ENCODE measurements at regions not wholly inside any gene's neighbourhood (a gene's known extent, or its start where the extent isn't known, plus 50 kb on each side); places are given as distances from the start of the nearest gene placed in this dataset.

- no peak for DNase-seq
- Histone ChIP-seq H3K36me3 (no peaks in the 10 kb centered on the region), H3K27me3 (no peaks in the 10 kb centered on the region), H3K9me3 (no peaks in the 10 kb centered on the region), H3K4me3 (no peak overlapping the region)
Observed at GRCh38 chr9:86645303-86645702, 291.1 kb upstream of the TUT7 start.

DNA sequence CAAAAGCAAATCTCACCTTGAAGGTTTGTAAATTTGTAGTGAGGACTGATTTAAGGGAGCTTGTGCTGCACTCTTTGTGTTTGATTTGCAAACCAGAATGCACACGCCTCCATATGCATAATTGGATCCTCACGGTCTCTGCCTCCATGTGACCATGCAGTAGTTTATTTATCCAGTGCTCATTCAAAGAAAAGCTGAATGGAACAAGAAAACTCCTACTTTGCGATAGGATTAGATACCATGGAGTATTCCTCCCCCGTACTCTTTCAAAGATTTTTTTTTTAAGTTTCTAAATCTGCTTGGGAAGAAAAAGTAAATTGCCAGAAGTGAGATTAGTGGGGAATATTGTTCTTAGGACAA lies 290.4 kb upstream of the TUT7 start:
- H3K27me3 ChIP-seq: no peaks in the 10 kb centered on the region
- no peaks in the 10 kb centered on the region for H3K36me3 ChIP-seq
- no peaks in the 10 kb centered on the region for H3K9me3 ChIP-seq
- H3K4me3 ChIP-seq: no peak overlapping the region
- DNase-seq: no peak

DNA sequence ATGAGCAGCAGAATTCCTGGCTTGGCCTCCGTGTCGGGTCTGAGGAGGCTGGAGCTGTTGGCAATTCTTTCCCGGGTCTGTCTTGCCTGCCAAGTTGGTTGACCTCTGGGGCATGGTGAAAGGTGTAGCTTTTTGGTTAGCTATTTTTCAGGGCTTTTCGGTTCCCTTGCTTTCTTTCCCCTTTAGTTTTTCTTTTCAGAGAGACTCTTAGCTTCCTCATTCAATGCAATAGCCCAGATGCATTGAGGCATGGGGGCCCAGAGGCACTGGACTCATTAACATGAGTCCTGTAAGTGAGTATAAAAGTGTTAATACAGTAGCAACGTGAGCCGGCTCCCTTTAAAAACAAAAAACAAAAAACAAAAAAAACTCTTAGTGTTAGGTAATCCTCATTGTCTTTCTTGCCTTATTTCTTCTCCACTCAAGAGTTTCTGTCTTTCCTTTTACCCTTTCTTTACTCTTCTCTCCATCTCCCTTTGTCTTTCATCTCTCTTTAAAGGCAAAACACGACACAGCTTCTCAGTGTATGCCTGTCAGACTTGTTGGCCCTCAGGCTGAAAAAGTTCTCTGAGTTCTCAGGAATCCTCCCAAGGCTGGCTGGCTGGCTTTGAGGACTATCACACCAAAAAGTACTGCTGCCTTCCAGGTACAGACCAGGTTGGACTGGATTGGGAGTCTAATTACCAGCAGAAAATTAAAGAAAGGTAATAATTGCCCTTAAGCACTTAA lies 289.9 kb upstream of the TUT7 start:
- H3K9me3 ChIP-seq: no peaks in the 10 kb centered on the region

DNA sequence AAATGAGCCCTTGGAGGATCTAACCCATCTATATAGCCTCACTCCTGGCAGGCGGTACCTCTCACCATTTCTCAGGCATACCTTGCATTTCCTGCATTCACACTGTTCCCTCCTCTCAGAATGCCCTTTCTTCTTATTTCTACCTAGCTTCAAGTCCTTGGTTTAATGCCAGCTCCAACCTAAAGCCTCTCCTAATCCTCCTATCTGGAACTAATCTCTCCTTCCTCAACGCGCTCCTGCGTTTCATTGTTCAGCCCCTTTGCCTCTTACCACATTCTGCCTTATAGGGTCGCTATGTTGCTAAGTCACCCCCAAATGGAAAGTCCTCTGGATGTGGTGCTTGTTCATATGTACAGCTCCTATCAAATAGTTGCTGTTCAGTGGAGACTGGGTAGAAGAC lies 288.5 kb upstream of the TUT7 start:
- Histone ChIP-seq H3K9me3 (no peaks in the 10 kb centered on the region), H3K27me3 (no peaks in the 10 kb centered on the region), H3K36me3 (no peaks in the 10 kb centered on the region), H3K4me3 (no peak overlapping the region)
- DNase-seq: no peak

More for the DNA sequence above, 289.9 kb upstream of the TUT7 start:
- no peaks in the 10 kb centered on the region for H3K27me3 ChIP-seq
- no peaks in the 10 kb centered on the region for H3K36me3 ChIP-seq
- H3K4me3 ChIP-seq: no peak overlapping the region
- no peak for DNase-seq

DNA sequence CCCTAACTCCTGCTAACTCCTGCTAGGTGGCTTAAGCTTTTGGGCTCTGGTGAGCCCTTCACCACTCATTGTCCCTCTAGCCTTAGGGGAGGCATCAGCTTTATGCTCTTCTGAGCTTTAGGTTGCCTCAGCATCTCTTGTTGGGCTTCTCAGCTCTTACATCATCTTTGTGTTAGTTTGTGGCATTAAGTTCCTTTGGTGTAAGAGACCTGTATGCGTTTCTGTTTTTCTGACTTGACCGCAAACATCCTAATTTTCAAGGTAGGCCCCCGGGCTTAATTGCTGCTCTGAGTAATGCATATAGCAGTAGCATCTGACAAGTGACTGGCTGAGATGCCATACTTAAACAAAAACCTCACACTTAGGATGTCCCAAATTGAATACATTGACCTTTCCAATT lies 287.8 kb upstream of the TUT7 start:
- no peak for DNase-seq
- Histone ChIP-seq H3K27me3 (no peaks in the 10 kb centered on the region), H3K4me3 (no peak overlapping the region), H3K9me3 (no peaks in the 10 kb centered on the region), H3K36me3 (no peaks in the 10 kb centered on the region)

- Histone ChIP-seq H3K27me3 (no peaks in the 10 kb centered on the region), H3K36me3 (no peaks in the 10 kb centered on the region), H3K9me3 (no peaks in the 10 kb centered on the region), H3K4me3 (no peak overlapping the region)
- DNase-seq: no peak
Observed at GRCh38 chr9:86639899-86640379, 285.7 kb upstream of the TUT7 start.

GRCh38 chr9:86639287-86639686 lies 285.1 kb upstream of the TUT7 start:
- no peak for DNase-seq
- no peaks in the 10 kb centered on the region for H3K27me3 ChIP-seq

DNA sequence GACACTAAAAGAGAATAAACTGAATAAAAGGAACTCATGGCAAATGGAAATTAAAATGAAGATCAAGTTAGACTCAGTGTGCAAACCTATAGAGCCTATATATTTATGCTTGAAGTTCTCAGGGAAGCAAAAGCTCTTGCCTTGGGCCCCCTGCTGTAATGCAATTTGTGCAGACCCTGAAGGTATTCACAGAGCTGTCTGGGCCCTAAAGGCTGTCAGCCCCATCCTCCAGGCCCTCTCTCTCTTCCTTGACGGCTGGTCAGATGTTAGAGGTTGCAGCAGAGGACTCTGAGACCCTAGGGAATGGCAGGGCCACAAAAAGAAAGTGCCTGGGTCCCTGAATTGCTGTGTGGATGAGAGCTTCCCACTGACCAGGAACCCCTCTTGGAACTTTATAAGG lies 283.9 kb upstream of the TUT7 start:
- Histone ChIP-seq H3K27me3 (no peaks in the 10 kb centered on the region), H3K9me3 (no peaks in the 10 kb centered on the region), H3K36me3 (no peaks in the 10 kb centered on the region), H3K4me3 (no peak overlapping the region)
- no peak for DNase-seq

More at GRCh38 chr9:86639287-86639686, 285.1 kb upstream of the TUT7 start:
- Histone ChIP-seq H3K36me3 (no peaks in the 10 kb centered on the region), H3K9me3 (no peaks in the 10 kb centered on the region), H3K4me3 (no peak overlapping the region)

GRCh38 chr9:86637515-86637914 lies 283.3 kb upstream of the TUT7 start:
- Histone ChIP-seq H3K4me3 (no peak overlapping the region), H3K9me3 (no peaks in the 10 kb centered on the region), H3K36me3 (no peaks in the 10 kb centered on the region), H3K27me3 (no peaks in the 10 kb centered on the region)
- no peak for DNase-seq

- Histone ChIP-seq H3K36me3 (no peaks in the 10 kb centered on the region), H3K27me3 (no peaks in the 10 kb centered on the region), H3K9me3 (no peaks in the 10 kb centered on the region), H3K4me3 (no peak overlapping the region)
- no peak for DNase-seq
Observed at GRCh38 chr9:86636519-86636918, 282.3 kb upstream of the TUT7 start.

DNA sequence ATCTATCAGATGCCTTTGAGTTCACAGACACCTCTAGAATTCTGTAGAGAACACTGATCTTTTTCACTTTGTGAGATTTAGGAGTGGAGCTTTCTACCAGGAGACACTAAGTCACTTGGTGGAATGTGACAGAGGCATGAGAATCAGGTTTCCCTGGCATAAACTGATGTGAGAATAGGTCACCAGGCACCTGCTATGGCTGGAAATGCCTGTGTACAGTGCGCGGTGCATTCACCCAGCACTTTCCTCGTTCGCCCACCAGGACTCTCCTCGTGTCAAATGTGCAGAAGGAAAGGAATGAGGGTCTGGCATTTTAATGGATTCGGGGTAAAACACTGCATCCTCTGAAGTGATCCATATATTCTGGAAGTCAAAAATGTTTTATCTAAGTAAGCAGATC lies 281.8 kb upstream of the TUT7 start:
- H3K4me3 ChIP-seq: no peak overlapping the region
- DNase-seq: no peak
- no peaks in the 10 kb centered on the region for H3K27me3 ChIP-seq
- no peaks in the 10 kb centered on the region for H3K9me3 ChIP-seq
- no peaks in the 10 kb centered on the region for H3K36me3 ChIP-seq

DNA sequence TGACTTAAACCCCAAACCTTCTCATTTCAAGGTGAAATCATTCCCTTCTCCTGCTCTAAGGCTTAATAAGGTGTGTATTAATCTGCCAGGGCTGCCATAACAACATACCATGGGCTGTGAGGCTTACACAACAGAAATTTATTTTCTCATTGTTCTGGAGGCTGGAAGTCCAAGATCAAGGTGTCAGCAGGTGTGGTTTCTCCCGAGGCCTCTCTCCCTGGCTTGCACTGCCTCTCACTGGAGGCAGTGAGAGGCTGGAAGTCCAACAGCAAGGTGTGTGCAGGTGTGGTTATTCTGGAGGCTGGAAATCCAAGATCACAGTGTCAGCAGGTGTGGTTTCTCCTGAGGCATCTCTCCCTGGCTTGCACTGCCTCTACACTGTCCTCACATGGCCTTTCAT lies 280.3 kb upstream of the TUT7 start:
- Histone ChIP-seq H3K27me3 (no peaks in the 10 kb centered on the region), H3K36me3 (no peaks in the 10 kb centered on the region)

DNA sequence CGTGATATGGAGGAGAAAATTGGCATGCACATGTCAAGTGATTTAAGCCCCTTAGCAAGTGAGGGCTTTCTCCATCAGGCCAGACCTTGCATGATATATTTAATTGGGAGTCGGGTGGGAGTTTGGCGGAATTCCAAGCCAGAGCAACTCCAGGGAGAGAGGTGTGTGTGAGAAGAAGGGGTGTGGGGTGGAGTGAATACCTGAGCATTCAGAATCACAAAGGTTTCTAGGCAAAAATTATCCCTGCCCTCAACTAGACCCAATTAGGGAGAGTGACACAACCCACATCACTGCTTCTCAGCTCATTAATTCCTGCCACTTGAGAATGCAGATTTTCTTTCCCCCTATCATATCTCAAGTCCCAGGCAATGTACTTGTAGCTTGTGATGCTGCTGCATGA lies 279.7 kb upstream of the TUT7 start:
- no peak for DNase-seq
- Histone ChIP-seq H3K27me3 (no peaks in the 10 kb centered on the region), H3K36me3 (no peaks in the 10 kb centered on the region), H3K9me3 (no peaks in the 10 kb centered on the region), H3K4me3 (no peak overlapping the region)

More for the DNA sequence above, 280.3 kb upstream of the TUT7 start:
- no peaks in the 10 kb centered on the region for H3K9me3 ChIP-seq
- H3K4me3 ChIP-seq: no peak overlapping the region
- no peak for DNase-seq

- no peaks in the 10 kb centered on the region for H3K27me3 ChIP-seq
Observed at GRCh38 chr9:86632537-86632936, 278.3 kb upstream of the TUT7 start.

DNA sequence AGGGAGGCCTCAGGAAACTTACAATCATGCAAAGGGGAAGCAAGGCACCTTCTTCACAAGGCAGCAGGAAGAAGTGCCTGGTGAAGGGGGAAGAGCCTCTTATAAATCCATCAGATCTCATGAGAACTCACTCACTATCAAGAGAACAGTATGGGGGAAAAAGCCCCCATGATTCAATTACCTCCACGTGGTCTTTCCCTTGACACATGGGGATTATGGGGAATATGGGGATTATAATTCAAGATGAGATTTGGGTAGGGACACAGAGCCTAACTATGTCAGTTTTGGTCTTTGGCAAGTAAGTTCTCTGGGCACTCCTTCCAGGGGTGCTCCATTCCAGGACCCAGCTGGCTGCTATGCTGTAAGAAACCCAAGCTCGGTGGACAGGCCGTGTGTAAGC lies 275.3 kb upstream of the TUT7 start:
- Histone ChIP-seq H3K4me3 (no peak overlapping the region), H3K9me3 (no peaks in the 10 kb centered on the region), H3K27me3 (no peaks in the 10 kb centered on the region), H3K36me3 (no peaks in the 10 kb centered on the region)
- no peak for DNase-seq

More at GRCh38 chr9:86632537-86632936, 278.3 kb upstream of the TUT7 start:
- H3K4me3 ChIP-seq: no peak overlapping the region
- no peak for DNase-seq
- H3K36me3 ChIP-seq: no peaks in the 10 kb centered on the region
- H3K9me3 ChIP-seq: no peaks in the 10 kb centered on the region

- no peaks in the 10 kb centered on the region for H3K9me3 ChIP-seq
- no peaks in the 10 kb centered on the region for H3K27me3 ChIP-seq
- no peak for DNase-seq
Observed at GRCh38 chr9:86626802-86627201, 272.6 kb upstream of the TUT7 start.

GRCh38 chr9:86624630-86625029 lies 270.4 kb upstream of the TUT7 start:
- no peak overlapping the region for H3K4me3 ChIP-seq
- H3K9me3 ChIP-seq: no peaks in the 10 kb centered on the region
- no peaks in the 10 kb centered on the region for H3K27me3 ChIP-seq
- DNase-seq: no peak
- H3K36me3 ChIP-seq: no peaks in the 10 kb centered on the region

More at GRCh38 chr9:86626802-86627201, 272.6 kb upstream of the TUT7 start:
- no peak overlapping the region for H3K4me3 ChIP-seq
- H3K36me3 ChIP-seq: no peaks in the 10 kb centered on the region
